Lower lobe of right lung (tissue), 2 donors: ENCODE measurements at regions not wholly inside any gene's neighbourhood (a gene's known extent, or its start where the extent isn't known, plus 50 kb on each side); places are given as distances from the start of the nearest gene placed in this dataset.

Experiments
- ATAC-seq, 2 donors: fragments of 200-7000 bp; cut with Tn5 transposase; one replicate each; pipeline ENCODE4 v1.9.1; 2020 to 2022; ENCODE audit warnings: mild to moderate bottlenecking in 2 of 2, moderate library complexity in 2 of 2
- DNase-seq: peaks from one replicate; pipeline ENCODE4 v3.0.0-alpha.2; 2020
- H3K27ac ChIP-seq: fragments of 200-600 bp; one replicate; pipeline ENCODE4 v1.8.0; 2022
- H3K27me3 ChIP-seq: fragments of 200-600 bp; one replicate; pipeline ENCODE4 v1.8.0; 2022; ENCODE audit warnings: low read depth
- H3K36me3 ChIP-seq: fragments of 200-600 bp; one replicate; pipeline ENCODE4 v1.8.0; 2022; ENCODE audit warnings: mild to moderate bottlenecking
- H3K4me1 ChIP-seq: fragments of 200-600 bp; one replicate; pipeline ENCODE4 v1.8.0; 2022
- H3K4me3 ChIP-seq: fragments of 200-600 bp; one replicate; pipeline ENCODE4 v1.8.0; 2022; ENCODE audit warnings: mild to moderate bottlenecking
- H3K9me3 ChIP-seq: fragments of 200-600 bp; one replicate; pipeline ENCODE4 v1.8.0; 2022
- intact Hi-C: fragments of 100-400 bp; cut with DNase I; formaldehyde crosslinking; loops from one replicate; pipeline ENCODE4 v1.11.0; 2022
- TF ChIP-seq, protein P1 (sequence below): fragments of 200-600 bp; IDR thresholded peaks from one replicate; pipeline ENCODE4 v1.8.0; 2022; ENCODE audit warnings: antibody characterized with exemption, mild to moderate bottlenecking
- donor health status: DM: no; HTN: yes; CAD: no; lungs with severe emphysema.

DNA sequence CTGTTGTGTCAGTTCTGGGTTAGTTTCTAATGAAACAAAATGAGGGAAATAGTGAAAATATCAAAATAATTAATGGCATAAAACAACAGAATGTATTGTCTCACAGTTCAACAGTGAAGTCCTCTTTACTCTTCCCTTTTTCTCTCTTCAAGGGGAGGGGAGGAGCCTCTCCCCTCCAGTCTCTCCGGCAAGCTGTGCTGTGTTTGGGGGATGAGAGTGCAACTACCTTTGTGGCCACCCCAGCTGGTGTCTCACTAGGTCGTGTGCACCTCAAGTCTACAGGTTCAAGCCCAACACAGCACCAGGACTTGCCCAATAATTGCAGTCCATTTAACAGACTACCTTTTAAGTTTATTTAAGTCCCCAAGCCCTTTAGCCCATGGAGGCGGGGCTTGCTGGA, 271.7 kb upstream of the DOK6 start:
- Histone ChIP-seq H3K9me3 (no peaks in the 10 kb centered on the region), H3K36me3 (no peaks in the 10 kb centered on the region), H3K27me3 (no peaks in the 10 kb centered on the region), H3K27ac (no peak overlapping the region), H3K4me1 (no peaks in the 10 kb centered on the region), H3K4me3 (no peak overlapping the region)
- intact Hi-C loops = no loop called here
- DNase-seq (no peak), ATAC-seq (no peak)
- TF ChIP-seq, protein P1, sequence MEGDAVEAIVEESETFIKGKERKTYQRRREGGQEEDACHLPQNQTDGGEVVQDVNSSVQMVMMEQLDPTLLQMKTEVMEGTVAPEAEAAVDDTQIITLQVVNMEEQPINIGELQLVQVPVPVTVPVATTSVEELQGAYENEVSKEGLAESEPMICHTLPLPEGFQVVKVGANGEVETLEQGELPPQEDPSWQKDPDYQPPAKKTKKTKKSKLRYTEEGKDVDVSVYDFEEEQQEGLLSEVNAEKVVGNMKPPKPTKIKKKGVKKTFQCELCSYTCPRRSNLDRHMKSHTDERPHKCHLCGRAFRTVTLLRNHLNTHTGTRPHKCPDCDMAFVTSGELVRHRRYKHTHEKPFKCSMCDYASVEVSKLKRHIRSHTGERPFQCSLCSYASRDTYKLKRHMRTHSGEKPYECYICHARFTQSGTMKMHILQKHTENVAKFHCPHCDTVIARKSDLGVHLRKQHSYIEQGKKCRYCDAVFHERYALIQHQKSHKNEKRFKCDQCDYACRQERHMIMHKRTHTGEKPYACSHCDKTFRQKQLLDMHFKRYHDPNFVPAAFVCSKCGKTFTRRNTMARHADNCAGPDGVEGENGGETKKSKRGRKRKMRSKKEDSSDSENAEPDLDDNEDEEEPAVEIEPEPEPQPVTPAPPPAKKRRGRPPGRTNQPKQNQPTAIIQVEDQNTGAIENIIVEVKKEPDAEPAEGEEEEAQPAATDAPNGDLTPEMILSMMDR = no peak

DNA sequence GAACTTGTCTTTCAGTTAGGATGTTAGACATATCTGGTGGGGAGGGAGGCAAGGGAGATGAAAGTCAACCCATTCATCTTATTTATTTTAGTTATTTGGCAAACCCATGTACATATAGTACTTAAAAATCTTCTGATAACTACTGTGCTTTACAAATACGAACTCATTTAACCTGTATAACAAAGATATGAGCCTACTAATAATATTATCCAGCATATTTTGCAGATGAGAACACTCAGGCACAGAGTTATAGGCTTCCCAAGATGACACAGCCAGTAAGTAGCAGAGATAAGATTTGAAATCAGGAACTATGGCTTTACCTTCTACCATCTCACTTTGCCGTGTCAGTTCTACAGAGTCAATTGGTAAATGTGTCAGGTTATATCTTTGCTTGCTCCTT, 262.6 kb upstream of the DOK6 start:
- H3K4me1 ChIP-seq = no peaks in the 10 kb centered on the region
- DNase-seq (no peak), ATAC-seq (no peak)
- TF ChIP-seq, protein P1 = no peak
- H3K27ac ChIP-seq = no peak overlapping the region
- intact Hi-C loops = no loop called here
- no peaks in the 10 kb centered on the region for H3K9me3 ChIP-seq
- H3K36me3 ChIP-seq = no peaks in the 10 kb centered on the region
- H3K4me3 ChIP-seq = no peak overlapping the region
- no peaks in the 10 kb centered on the region for H3K27me3 ChIP-seq

DNA sequence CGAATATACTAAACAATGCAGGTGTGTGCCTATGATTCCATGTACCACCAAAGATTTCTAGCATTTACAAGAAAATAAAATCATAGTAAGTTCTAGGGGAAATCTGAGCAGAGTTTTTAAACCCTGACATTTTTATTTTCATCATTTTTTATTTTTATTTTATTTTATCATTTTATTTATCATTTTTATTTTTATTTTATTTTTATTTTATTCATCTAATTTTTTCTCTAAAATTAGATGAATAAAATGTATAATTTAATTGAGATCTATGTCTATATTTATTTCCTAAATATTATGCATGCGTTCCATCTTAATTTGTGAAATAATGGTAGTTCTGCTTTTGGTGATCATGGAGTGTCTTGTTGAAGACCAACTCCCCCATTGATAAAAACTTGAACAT, 257.6 kb upstream of the DOK6 start:
- Histone ChIP-seq H3K4me1 (no peaks in the 10 kb centered on the region), H3K27me3 (no peaks in the 10 kb centered on the region)

DNA sequence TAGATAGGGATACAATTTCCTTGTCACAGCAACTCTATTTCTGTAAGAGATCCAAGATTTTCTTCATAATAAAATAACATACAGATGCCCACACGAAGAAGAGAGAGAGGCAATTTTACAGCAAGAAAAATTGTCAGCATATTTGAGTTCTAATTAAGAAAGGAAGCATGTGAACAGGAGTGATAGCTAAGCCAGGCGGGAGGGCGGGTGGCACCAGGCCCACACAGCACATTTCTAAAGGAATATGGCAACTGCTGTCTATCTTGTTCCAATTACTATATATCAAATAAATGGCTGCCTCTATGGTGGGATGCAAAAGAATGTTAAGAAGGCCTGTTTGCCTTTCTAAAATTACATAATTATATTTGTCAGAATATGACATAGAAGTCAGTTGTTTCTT, 248.3 kb upstream of the DOK6 start:
- Histone ChIP-seq H3K27me3 (no peaks in the 10 kb centered on the region), H3K36me3 (no peaks in the 10 kb centered on the region), H3K4me3 (no peak overlapping the region), H3K4me1 (no peaks in the 10 kb centered on the region), H3K27ac (no peak overlapping the region), H3K9me3 (no peaks in the 10 kb centered on the region)
- TF ChIP-seq, protein P1 = no peak
- ATAC-seq = no peak
- DNase-seq = no peak
- intact Hi-C loops = no loop called here

More for the DNA sequence above, 257.6 kb upstream of the DOK6 start:
- TF ChIP-seq, protein P1 = no peak
- Histone ChIP-seq H3K27ac (no peak overlapping the region), H3K9me3 (no peaks in the 10 kb centered on the region), H3K36me3 (no peaks in the 10 kb centered on the region), H3K4me3 (no peak overlapping the region)
- DNase-seq = no peak
- no peak for ATAC-seq
- intact Hi-C loops = no loop called here

DNA sequence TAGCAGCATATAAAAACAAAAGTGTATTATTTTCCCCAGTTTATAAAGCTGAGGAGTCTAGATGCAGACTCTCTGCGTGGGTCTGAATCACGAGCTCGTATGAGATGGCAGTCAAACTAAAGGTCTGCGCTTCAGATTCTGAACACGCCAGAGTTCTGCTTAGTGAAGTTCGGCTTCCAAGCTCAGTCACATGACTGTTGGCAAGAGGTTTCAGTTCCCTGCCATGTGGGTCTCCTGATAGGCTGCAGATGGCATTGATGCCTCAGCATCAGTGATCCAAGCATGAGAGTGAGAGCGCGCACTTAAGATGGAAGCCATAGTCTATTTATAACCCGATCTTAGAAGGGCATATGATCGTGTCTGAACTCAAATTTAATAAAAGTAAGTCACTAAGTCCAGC, 242.8 kb upstream of the DOK6 start:
- DNase-seq = no peak
- TF ChIP-seq, protein P1 = no peak
- no peaks in the 10 kb centered on the region for H3K9me3 ChIP-seq
- H3K4me1 ChIP-seq = no peaks in the 10 kb centered on the region
- no peak overlapping the region for H3K4me3 ChIP-seq
- intact Hi-C loops = no loop called here
- H3K36me3 ChIP-seq = no peaks in the 10 kb centered on the region
- H3K27me3 ChIP-seq = no peaks in the 10 kb centered on the region
- no peak for ATAC-seq
- H3K27ac ChIP-seq = no peak overlapping the region

DNA sequence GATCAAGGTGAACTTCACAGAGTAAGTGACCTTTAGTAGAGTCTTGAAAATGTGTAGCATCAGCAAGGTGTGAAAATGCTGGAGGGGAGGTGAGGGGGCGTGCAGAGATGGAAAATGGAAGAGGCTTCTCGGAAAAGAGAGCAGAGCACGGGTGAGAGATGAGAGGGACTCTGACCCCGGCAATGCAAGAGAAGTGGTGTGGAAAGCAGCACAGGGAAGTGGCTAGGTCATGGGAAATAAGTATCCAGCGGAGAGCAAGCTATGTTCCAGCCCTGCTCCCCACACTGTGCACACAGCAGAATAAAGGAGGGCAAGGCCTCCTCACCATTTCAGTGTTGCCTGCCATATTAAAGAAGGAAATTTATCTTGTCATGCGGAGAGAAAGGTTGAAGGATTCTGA, 241.7 kb upstream of the DOK6 start:
- Histone ChIP-seq H3K27me3 (no peaks in the 10 kb centered on the region), H3K9me3 (no peaks in the 10 kb centered on the region), H3K27ac (no peak overlapping the region), H3K4me3 (no peak overlapping the region), H3K36me3 (no peaks in the 10 kb centered on the region), H3K4me1 (no peaks in the 10 kb centered on the region)
- no peak for ATAC-seq
- TF ChIP-seq, protein P1 = no peak
- intact Hi-C loops = no loop called here
- DNase-seq = no peak
